Transverse colon (tissue), 4 donors: ENCODE measurements at regions not wholly inside any gene's neighbourhood (a gene's known extent, or its start where the extent isn't known, plus 50 kb on each side); places are given as distances from the start of the nearest gene placed in this dataset.

ENCODE experiments used
- DNase-seq: peaks from one replicate; pipeline ENCODE4 v3.0.0-alpha.2; 2019
- H3K27ac ChIP-seq, 4 donors: fragments of 200-600 bp; sonication (generic); 2 replicates each; pipeline ENCODE4 v1.5.1; 2016 to 2018; ENCODE audit warnings: inconsistent platforms in 4 of 4
- H3K27me3 ChIP-seq: fragments of 200-600 bp; sonication (generic); 2 replicates; pipeline ENCODE4 v1.5.1; 2017; ENCODE audit warnings: inconsistent platforms
- H3K36me3 ChIP-seq, 4 donors: fragments of 200-600 bp; sonication (generic); 2 replicates each; pipeline ENCODE4 v1.5.1; 2017 to 2019; ENCODE audit warnings: inconsistent platforms in 4 of 4
- H3K4me1 ChIP-seq, 4 donors: fragments of 200-600 bp; sonication (generic); 2 replicates each; pipeline ENCODE4 v1.5.1; 2017 to 2020; ENCODE audit warnings: inconsistent platforms in 4 of 4
- H3K4me3 ChIP-seq, 4 donors: fragments of 200-600 bp; sonication (generic); 1 replicate in 1 of 4; 2 replicates in 3 of 4; pipeline versions ENCODE4 v1.5.1 to v1.6.1; 2017 to 2019; ENCODE audit warnings: inconsistent platforms in 4 of 4
- H3K9me3 ChIP-seq, 2 donors: fragments of 200-600 bp; sonication (generic); 2 replicates each; pipeline ENCODE4 v1.5.1; 2017 to 2019; ENCODE audit warnings: inconsistent platforms in 2 of 2
- EP300 ChIP-seq: sonication (generic); formaldehyde crosslinking; IDR thresholded peaks from one replicate; pipeline ENCODE4 v1.6.1; 2017; ENCODE audit warnings: antibody characterized with exemption, low read depth
- POLR2A ChIP-seq: fragments of 450-650 bp; IDR thresholded peaks from one replicate; pipeline ENCODE4 v1.6.1; 2016; ENCODE audit warnings: antibody characterized with exemption, mild to moderate bottlenecking, moderate library complexity
- POLR2AphosphoS5 ChIP-seq, 3 donors: sonication (generic); formaldehyde crosslinking; IDR thresholded peaks; one replicate each; pipeline ENCODE4 v1.6.1; 2016; ENCODE audit warnings: antibody characterized with exemption in 3 of 3
- WGBS, 2 donors: methylation state at CpG; one replicate each; pipeline ENCODE4 v1.1.5; 2018; ENCODE audit warnings: low coverage in 1 of 2; 5-methylcytosine and 5-hydroxymethylcytosine counted together
- in situ Hi-C, 4 donors: fragments of 200-750 bp; cut with MboI; loops; one replicate each; pipeline versions ENCODE4 v1.15.0 to v1.15.1; 2017; ENCODE audit warnings: low sequenced_read_pairs in 3 of 4, low pct_ligation_motif_present in 1 of 4, low pct_unique_long_range_greater_than_20kb in 1 of 4
- intact Hi-C: fragments of 100-400 bp; cut with DNase I; formaldehyde crosslinking; loops from one replicate; pipeline ENCODE4 v1.15.1; 2023; ENCODE audit warnings: low total_unique reads
- TF ChIP-seq, protein P1 (sequence below), 5 experiments: fragments of 200-600 bp in 3 of 5; fragments of 450-650 bp in 2 of 5; sonication (generic) in 3 of 5; IDR thresholded peaks; 1 replicate in 2 of 5; 2 replicates in 3 of 5; pipeline ENCODE4 v1.5.1; 2016 to 2017; ENCODE audit warnings: antibody characterized with exemption in 5 of 5, inconsistent platforms in 3 of 5, mild to moderate bottlenecking in 2 of 5, moderate library complexity in 1 of 5

DNA sequence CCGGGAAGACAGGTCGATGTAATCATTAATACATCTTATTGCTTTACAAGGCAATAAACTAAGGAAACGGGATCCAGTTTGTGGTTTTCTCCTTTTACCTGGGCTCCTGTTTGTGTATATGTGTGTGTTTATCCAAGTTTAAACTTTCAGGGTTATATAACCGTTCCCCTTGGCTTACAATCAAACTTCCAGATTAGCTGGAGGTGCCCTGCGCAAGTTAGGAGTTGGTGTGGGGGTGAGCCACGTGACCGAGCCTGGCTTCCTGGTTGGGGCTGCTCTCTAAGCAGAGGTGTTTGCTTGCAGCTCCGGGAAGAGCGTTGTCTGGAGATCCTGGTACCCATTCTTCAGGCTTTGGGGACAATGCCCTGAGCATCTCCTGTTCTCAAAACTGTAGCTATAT is 129.2 kb downstream of the FHDC1 start:
- Histone ChIP-seq H3K27ac (peak overlapping the region in 3 of 4 donors; percentile 8 to 60 (median 22)), H3K4me3 (no peak overlapping the region), H3K4me1 (peaks cover 0 to 27% (median 13%) of the 10 kb centered on the region in 4 donors), H3K36me3 (no peaks in the 10 kb centered on the region), H3K27me3 (no peaks in the 10 kb centered on the region), H3K9me3 (no peaks in the 10 kb centered on the region)
- in situ Hi-C loops = no loop called here
- DNase-seq = peak; percentile 79
- intact Hi-C loops = no loop called here
- TF ChIP-seq, protein P1, sequence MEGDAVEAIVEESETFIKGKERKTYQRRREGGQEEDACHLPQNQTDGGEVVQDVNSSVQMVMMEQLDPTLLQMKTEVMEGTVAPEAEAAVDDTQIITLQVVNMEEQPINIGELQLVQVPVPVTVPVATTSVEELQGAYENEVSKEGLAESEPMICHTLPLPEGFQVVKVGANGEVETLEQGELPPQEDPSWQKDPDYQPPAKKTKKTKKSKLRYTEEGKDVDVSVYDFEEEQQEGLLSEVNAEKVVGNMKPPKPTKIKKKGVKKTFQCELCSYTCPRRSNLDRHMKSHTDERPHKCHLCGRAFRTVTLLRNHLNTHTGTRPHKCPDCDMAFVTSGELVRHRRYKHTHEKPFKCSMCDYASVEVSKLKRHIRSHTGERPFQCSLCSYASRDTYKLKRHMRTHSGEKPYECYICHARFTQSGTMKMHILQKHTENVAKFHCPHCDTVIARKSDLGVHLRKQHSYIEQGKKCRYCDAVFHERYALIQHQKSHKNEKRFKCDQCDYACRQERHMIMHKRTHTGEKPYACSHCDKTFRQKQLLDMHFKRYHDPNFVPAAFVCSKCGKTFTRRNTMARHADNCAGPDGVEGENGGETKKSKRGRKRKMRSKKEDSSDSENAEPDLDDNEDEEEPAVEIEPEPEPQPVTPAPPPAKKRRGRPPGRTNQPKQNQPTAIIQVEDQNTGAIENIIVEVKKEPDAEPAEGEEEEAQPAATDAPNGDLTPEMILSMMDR (IDR thresholded peaks at IDR 0.05) = no peak
- TF ChIP-seq EP300 = no peak
- TF ChIP-seq POLR2AphosphoS5 (IDR thresholded peaks at IDR 0.05) = no peak
- TF ChIP-seq POLR2A = no peak
- WGBS, 2 donors = 53 to 63% methylated on average over 3 to 9 of the region's 9 CpGs

DNA sequence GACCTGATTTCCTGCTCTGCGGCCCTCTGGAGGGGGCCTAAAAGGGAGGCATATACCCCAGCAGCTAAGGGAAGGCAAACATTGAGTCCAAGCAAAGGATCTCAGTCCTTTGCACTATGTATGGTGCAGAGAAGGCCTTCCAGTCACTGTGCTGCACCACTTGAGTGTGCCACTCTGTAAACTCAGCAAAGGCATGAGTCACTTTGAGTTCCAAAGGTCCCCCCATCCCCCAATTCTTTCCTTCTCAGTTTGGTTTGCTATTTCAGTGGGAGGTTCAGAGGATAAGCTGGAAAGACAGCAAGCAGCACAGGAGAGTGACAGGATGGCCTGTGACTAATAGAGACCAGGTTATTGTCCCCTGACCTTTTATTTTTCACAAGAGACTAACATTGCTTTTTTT is 131.3 kb downstream of the FHDC1 start:
- H3K27me3 ChIP-seq = no peaks in the 10 kb centered on the region
- peak; percentile 34 for DNase-seq
- TF ChIP-seq POLR2AphosphoS5 (IDR thresholded peaks at IDR 0.05) (peak in 1 of 3 donors; percentile 55), EP300 (no peak)
- intact Hi-C loops = no loop called here
- no peak overlapping the region for H3K4me3 ChIP-seq
- in situ Hi-C loops = no loop called here
- no peaks in the 10 kb centered on the region for H3K36me3 ChIP-seq
- H3K9me3 ChIP-seq = no peaks in the 10 kb centered on the region
- 43 to 60% methylated on average over 1 of the region's 1 CpG for WGBS, 2 donors
- H3K4me1 ChIP-seq = peaks cover 0 to 27% (median 13%) of the 10 kb centered on the region in 4 donors
- peak overlapping the region in 1 of 4 donors; percentile 44 for H3K27ac ChIP-seq

DNA sequence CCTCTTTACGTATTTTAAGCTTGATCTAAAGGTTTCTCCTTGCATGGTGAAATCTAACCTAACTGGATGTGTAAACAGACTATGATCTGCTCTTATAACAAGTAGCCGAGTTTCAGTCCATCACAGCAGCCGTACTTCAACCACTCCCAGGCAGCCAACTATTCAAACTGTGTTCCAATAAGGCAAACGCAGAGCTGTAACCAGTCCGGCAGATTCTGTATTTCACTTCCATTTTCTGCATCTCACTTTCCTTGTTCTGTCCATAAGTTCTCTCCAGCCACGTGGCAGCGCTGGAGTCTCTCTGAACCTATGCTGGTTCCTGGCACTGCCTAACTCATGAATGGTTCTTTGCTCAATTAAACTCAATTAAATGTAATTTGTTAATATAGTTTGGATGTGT is 132.6 kb downstream of the FHDC1 start:
- WGBS, 2 donors = 91 to 93% methylated on average over 4 to 7 of the region's 7 CpGs
- Histone ChIP-seq H3K27ac (no peak overlapping the region), H3K4me3 (no peak overlapping the region), H3K9me3 (no peaks in the 10 kb centered on the region), H3K4me1 (peaks cover 0 to 27% (median 13%) of the 10 kb centered on the region in 4 donors), H3K27me3 (no peaks in the 10 kb centered on the region), H3K36me3 (no peaks in the 10 kb centered on the region)
- no peak for DNase-seq
- in situ Hi-C loops (no loop called here), intact Hi-C loops (no loop called here)
- TF ChIP-seq, protein P1 (IDR thresholded peaks at IDR 0.05) = no peak
- no peak for TF ChIP-seq EP300
- no peak for TF ChIP-seq POLR2AphosphoS5 (IDR thresholded peaks at IDR 0.05)
- no peak for TF ChIP-seq POLR2A

DNA sequence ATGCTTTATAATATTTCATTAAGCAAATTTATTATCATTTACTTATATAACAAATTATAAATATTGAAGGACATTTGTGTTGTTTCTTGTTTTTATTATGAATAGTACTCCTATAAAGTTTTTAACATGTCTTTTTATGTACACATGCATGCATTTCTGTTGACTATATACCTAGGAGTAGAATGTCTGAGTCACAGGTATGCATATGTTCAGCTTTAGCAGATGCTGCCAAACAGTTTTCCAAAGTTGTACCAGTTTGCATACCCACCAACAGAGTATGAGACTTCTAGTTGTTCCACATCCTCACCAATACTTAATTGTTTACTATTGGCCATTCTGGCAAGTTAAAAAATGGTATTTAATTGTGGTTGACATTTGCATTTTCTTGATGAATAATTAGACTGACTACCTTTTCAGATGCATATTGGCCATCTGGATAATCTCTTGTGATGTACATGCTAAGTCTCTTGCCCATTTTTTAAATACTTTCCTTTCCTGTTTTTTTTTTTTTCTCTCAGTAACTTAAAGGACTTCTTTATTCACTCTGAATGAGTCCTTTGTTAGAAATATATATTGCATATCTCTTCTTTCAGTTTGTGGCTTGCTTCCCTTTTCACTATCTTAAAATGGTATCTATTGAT is 132.2 kb upstream of the TRIM2 start:
- no peak overlapping the region for H3K4me3 ChIP-seq
- DNase-seq = no peak
- intact Hi-C loops (no loop called here), in situ Hi-C loops (loop anchor here in 1 of 4 donors (10.0 kb wide), 1 partner anchor 217 kb away; no protein-coding TSS in a partner anchor)
- H3K36me3 ChIP-seq = no peaks in the 10 kb centered on the region
- TF ChIP-seq POLR2A (no peak), POLR2AphosphoS5 (IDR thresholded peaks at IDR 0.05) (no peak), EP300 (no peak)
- TF ChIP-seq, protein P1 (IDR thresholded peaks at IDR 0.05) = no peak
- H3K27me3 ChIP-seq = no peaks in the 10 kb centered on the region
- H3K27ac ChIP-seq = no peak overlapping the region
- no peaks in the 10 kb centered on the region for H3K9me3 ChIP-seq
- H3K4me1 ChIP-seq = peaks cover 0 to 2% (median under 1%) of the 10 kb centered on the region in 4 donors

DNA sequence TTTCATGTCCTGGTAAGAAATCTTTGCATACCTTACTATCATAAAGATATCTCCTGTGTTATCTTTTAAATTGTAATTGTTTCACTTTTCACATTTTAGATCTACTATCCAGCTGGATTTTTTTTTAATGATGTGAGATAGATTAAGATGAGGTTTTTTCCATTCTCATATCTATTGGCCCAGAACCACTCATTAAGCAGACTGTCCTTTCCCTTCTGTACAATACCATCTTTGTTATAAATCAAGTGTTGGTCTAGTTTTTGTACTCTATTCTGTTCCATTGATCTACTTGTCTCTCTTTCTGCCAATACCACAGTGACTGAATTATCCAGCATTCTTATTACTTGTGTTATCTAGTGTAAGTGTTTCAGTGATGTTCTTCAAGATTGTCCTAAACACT is 131.6 kb upstream of the TRIM2 start:
- intact Hi-C loops = no loop called here
- Histone ChIP-seq H3K27me3 (no peaks in the 10 kb centered on the region), H3K9me3 (no peaks in the 10 kb centered on the region), H3K27ac (no peak overlapping the region), H3K36me3 (no peaks in the 10 kb centered on the region), H3K4me1 (no peaks in the 10 kb centered on the region), H3K4me3 (no peak overlapping the region)
- no peak for DNase-seq
- in situ Hi-C loops = loop anchor here in 1 of 4 donors (10.0 kb wide), 1 partner anchor 218 kb away; no protein-coding TSS in a partner anchor
- TF ChIP-seq, protein P1 (IDR thresholded peaks at IDR 0.05) = no peak
- TF ChIP-seq POLR2A = no peak
- no peak for TF ChIP-seq POLR2AphosphoS5 (IDR thresholded peaks at IDR 0.05)
- TF ChIP-seq EP300 = no peak
